ENCODE measurements at regions not wholly inside any gene's neighbourhood (a gene's known extent, or its start where the extent isn't known, plus 50 kb on each side); places are given as distances from the start of the nearest gene placed in this dataset.

- TF ChIP-seq, protein P1, sequence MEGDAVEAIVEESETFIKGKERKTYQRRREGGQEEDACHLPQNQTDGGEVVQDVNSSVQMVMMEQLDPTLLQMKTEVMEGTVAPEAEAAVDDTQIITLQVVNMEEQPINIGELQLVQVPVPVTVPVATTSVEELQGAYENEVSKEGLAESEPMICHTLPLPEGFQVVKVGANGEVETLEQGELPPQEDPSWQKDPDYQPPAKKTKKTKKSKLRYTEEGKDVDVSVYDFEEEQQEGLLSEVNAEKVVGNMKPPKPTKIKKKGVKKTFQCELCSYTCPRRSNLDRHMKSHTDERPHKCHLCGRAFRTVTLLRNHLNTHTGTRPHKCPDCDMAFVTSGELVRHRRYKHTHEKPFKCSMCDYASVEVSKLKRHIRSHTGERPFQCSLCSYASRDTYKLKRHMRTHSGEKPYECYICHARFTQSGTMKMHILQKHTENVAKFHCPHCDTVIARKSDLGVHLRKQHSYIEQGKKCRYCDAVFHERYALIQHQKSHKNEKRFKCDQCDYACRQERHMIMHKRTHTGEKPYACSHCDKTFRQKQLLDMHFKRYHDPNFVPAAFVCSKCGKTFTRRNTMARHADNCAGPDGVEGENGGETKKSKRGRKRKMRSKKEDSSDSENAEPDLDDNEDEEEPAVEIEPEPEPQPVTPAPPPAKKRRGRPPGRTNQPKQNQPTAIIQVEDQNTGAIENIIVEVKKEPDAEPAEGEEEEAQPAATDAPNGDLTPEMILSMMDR (conservative IDR thresholded peaks at IDR 0.05; ENCODE audit: low read depth, low read length) = no peak
- no peak for TF ChIP-seq POLR2A (IDR thresholded peaks at IDR 0.05; ENCODE audit: low read depth, low read length)
- TF ChIP-seq RCOR1 (IDR thresholded peaks at IDR 0.05; ENCODE audit: insufficient replicate concordance, low read length) = no peak
- no peak for TF ChIP-seq MAFK (IDR thresholded peaks at IDR 0.05; ENCODE audit: low read depth, low read length)
- TF ChIP-seq RFX5 (IDR thresholded peaks at IDR 0.05; ENCODE audit: low read depth, low read length) = no peak
- no peak for TF ChIP-seq BHLHE40 (IDR thresholded peaks at IDR 0.05; ENCODE audit: low read depth, low read length)
- no peak for TF ChIP-seq CHD1 (IDR thresholded peaks at IDR 0.05; ENCODE audit: low read depth, low read length)
- TF ChIP-seq, protein P2, sequence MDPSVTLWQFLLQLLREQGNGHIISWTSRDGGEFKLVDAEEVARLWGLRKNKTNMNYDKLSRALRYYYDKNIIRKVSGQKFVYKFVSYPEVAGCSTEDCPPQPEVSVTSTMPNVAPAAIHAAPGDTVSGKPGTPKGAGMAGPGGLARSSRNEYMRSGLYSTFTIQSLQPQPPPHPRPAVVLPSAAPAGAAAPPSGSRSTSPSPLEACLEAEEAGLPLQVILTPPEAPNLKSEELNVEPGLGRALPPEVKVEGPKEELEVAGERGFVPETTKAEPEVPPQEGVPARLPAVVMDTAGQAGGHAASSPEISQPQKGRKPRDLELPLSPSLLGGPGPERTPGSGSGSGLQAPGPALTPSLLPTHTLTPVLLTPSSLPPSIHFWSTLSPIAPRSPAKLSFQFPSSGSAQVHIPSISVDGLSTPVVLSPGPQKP (IDR thresholded peaks at IDR 0.05; ENCODE audit: borderline replicate concordance, low read depth, low read length) = no peak
- no peak for TF ChIP-seq CEBPB (IDR thresholded peaks at IDR 0.05; ENCODE audit: low read depth, low read length)
- no peak for TF ChIP-seq USF2 (IDR thresholded peaks at IDR 0.05; ENCODE audit: low read depth, low read length)
- TF ChIP-seq RAD21 (IDR thresholded peaks at IDR 0.05; ENCODE audit: low read length) = no peak
Measured at GRCh38 chr4:138561276-138561880, 319.2 kb upstream of the SLC7A11 start.
